ENCODE measurements at regions not wholly inside any gene's neighbourhood (a gene's known extent, or its start where the extent isn't known, plus 50 kb on each side); places are given as distances from the start of the nearest gene placed in this dataset.

DNA sequence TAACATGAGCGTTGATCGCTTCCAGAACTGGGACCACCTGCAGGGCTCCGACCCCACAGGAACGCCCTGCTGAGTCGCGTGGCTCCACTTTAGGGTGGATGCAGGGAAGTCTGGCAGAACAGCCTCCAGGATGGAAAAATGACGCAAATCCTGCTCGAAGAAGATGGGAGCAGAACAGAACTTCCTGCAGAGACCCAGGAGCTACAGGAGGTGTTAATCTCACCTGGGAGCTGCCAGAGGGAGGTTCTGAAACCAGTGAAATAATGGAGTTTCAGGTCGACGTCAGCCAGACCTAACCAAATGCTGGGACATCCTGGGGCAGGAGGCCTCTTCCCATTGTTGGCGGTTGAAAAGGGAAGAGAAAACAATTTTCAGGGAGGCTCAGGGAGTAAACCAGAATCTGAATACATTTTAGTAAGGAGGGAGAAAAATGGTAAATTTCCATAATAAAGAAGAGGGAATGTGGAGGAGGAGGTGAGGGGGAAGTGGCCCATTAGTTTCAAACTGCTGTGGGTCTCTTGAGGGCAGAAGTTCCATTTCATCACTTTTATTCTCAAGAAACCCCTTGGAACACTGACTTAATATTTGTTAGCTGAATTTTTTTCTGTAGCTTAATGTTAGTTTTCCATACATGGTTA lies 558.4 kb upstream of the CDH4 start:
- Histone ChIP-seq H3K4me1 (ENCODE audit: insufficient read depth) (no peaks in the 10 kb centered on the region), H3K9me3 (no peaks in the 10 kb centered on the region), H3K36me3 (no peaks in the 10 kb centered on the region), H3K27ac (no peak overlapping the region), H3K4me3 (no peak overlapping the region), H3K27me3 (no peaks in the 10 kb centered on the region)
- TF ChIP-seq CTCF (IDR thresholded peaks at IDR 0.05) (no peak), EP300 (IDR thresholded peaks at IDR 0.05) (no peak), POLR2A (IDR thresholded peaks at IDR 0.05) (no peak)
- DNase-seq = no peak
- WGBS, 3 donors = 58 to 62% (median 59%) methylated on average over 11 of the region's 11 CpGs
- intact Hi-C loops (cut with DNase I) = no loop called here

DNA sequence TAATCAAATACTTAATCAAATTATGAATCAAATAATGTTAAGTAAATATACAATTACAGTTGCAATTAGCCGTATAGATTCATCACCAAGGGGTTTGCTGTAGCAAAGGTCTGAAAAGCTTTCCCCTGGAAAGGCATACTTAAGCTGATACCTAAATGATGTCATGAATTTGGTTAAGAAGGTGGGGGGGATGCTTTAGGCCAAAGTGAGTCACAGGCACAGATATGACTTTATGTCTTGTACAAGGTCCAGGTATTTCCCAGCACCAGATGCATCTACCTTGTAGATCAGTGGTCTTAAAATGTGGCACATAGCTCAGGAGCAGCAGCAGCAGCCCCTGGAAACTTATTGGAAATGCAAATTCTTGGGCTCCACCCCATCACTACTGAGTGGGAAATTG lies 557.3 kb upstream of the CDH4 start:
- Histone ChIP-seq H3K9me3 (no peaks in the 10 kb centered on the region), H3K36me3 (no peaks in the 10 kb centered on the region), H3K4me1 (ENCODE audit: insufficient read depth) (no peaks in the 10 kb centered on the region), H3K27me3 (no peaks in the 10 kb centered on the region), H3K4me3 (no peak overlapping the region), H3K27ac (no peak overlapping the region)
- TF ChIP-seq POLR2A (IDR thresholded peaks at IDR 0.05) = no peak
- TF ChIP-seq EP300 (IDR thresholded peaks at IDR 0.05) = no peak
- TF ChIP-seq CTCF (IDR thresholded peaks at IDR 0.05) = no peak
- 88 to 95% (median 95%) methylated on average over 1 of the region's 1 CpG for WGBS, 3 donors
- intact Hi-C loops (cut with DNase I) = no loop called here
- DNase-seq = no peak

- no peaks in the 10 kb centered on the region for H3K27me3 ChIP-seq
- no peak for DNase-seq
- no peak for TF ChIP-seq EP300 (IDR thresholded peaks at IDR 0.05)
- TF ChIP-seq POLR2A (IDR thresholded peaks at IDR 0.05) = no peak
- no peaks in the 10 kb centered on the region for H3K36me3 ChIP-seq
- H3K9me3 ChIP-seq = no peaks in the 10 kb centered on the region
- intact Hi-C loops (cut with DNase I) = no loop called here
- no peak overlapping the region for H3K27ac ChIP-seq
- WGBS, 3 donors = 68 to 77% (median 76%) methylated on average over 7 of the region's 7 CpGs
- no peaks in the 10 kb centered on the region for H3K4me1 ChIP-seq (ENCODE audit: insufficient read depth)
- no peak overlapping the region for H3K4me3 ChIP-seq
Observed at GRCh38 chr20:60695226-60696000, 556.6 kb upstream of the CDH4 start.

- Histone ChIP-seq H3K36me3 (no peaks in the 10 kb centered on the region), H3K9me3 (no peaks in the 10 kb centered on the region), H3K4me1 (ENCODE audit: insufficient read depth) (no peaks in the 10 kb centered on the region), H3K27ac (no peak overlapping the region), H3K4me3 (no peak overlapping the region), H3K27me3 (no peaks in the 10 kb centered on the region)
- intact Hi-C loops (cut with DNase I) = no loop called here
- DNase-seq = no peak
- 84 to 89% (median 88%) methylated on average over 2 of the region's 2 CpGs for WGBS, 3 donors
- TF ChIP-seq CTCF (IDR thresholded peaks at IDR 0.05) (no peak), POLR2A (IDR thresholded peaks at IDR 0.05) (no peak), EP300 (IDR thresholded peaks at IDR 0.05) (no peak)
Observed at GRCh38 chr20:60697252-60697651, 554.8 kb upstream of the CDH4 start.

- no peaks in the 10 kb centered on the region for H3K27me3 ChIP-seq
- no peaks in the 10 kb centered on the region for H3K9me3 ChIP-seq
- H3K4me1 ChIP-seq (ENCODE audit: insufficient read depth) = no peaks in the 10 kb centered on the region
- intact Hi-C loops (cut with DNase I) = no loop called here
- WGBS, 3 donors = 74 to 90% (median 77%) methylated on average over 2 of the region's 2 CpGs
- H3K36me3 ChIP-seq = no peaks in the 10 kb centered on the region
- H3K4me3 ChIP-seq = no peak overlapping the region
- DNase-seq = no peak
- TF ChIP-seq POLR2A (IDR thresholded peaks at IDR 0.05) (no peak), EP300 (IDR thresholded peaks at IDR 0.05) (no peak), CTCF (IDR thresholded peaks at IDR 0.05) (no peak)
- no peak overlapping the region for H3K27ac ChIP-seq
Observed at GRCh38 chr20:60700728-60701127, 551.3 kb upstream of the CDH4 start.
